ENCODE measurements at regions not wholly inside any gene's neighbourhood (a gene's known extent, or its start where the extent isn't known, plus 50 kb on each side); places are given as distances from the start of the nearest gene placed in this dataset.

DNA sequence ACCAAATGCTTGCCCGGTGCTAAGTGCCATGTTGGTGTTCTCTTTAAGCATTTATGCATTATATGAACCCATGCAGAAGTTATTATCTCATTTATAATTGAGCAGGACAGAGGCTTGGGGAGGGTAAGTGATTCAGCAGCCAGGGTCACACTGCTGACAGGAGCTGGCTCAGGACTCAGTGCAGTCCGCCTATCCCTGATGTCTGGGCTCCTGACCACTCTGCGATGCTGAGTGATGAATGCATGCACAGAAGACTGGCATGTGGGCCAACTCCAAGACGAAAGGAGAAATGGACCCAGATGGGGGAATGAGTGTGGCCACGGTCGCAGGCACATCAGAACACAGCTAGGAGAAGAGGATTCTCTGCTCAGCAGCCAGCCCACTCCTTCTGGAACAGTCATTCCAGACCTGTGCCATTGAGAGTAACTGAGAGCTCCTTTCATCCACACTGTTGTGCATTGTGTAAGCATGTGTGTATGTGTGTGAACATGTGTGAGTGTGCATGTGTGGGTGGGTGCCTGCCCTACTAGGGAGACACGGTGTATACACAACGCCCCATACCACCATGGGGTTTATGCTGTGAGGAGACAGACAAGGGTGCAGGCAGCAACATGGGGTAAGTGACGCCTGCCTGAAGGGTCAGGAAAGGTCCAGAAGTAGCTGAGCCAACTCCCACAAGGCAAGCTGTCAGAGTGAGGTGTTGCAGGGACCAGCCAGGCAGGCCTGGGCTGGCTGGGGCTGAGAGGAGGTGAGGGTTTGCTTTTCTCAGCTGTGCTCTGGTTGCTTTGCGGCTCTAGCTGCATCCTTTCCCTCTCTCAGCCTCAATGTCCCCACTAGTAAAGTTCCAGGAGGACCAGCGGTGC is 97.8 kb upstream of the PMEPA1 start:
- TF ChIP-seq, protein P1, sequence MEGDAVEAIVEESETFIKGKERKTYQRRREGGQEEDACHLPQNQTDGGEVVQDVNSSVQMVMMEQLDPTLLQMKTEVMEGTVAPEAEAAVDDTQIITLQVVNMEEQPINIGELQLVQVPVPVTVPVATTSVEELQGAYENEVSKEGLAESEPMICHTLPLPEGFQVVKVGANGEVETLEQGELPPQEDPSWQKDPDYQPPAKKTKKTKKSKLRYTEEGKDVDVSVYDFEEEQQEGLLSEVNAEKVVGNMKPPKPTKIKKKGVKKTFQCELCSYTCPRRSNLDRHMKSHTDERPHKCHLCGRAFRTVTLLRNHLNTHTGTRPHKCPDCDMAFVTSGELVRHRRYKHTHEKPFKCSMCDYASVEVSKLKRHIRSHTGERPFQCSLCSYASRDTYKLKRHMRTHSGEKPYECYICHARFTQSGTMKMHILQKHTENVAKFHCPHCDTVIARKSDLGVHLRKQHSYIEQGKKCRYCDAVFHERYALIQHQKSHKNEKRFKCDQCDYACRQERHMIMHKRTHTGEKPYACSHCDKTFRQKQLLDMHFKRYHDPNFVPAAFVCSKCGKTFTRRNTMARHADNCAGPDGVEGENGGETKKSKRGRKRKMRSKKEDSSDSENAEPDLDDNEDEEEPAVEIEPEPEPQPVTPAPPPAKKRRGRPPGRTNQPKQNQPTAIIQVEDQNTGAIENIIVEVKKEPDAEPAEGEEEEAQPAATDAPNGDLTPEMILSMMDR (IDR thresholded peaks at IDR 0.05 in 4 of 5, conservative IDR thresholded peaks at IDR 0.05 in 1 of 5): no peak
- TF ChIP-seq POLR2A (IDR thresholded peaks at IDR 0.05): no peak
